ENCODE measurements at regions not wholly inside any gene's neighbourhood (a gene's known extent, or its start where the extent isn't known, plus 50 kb on each side); places are given as distances from the start of the nearest gene placed in this dataset.

GRCh38 chr17:77358801-77359200 is 218.0 kb downstream of the SEC14L1 start:
- TF ChIP-seq POLR2AphosphoS5 (IDR thresholded peaks at IDR 0.05; ENCODE audit: low read depth, low read length), result no peak
- no peak for TF ChIP-seq TAF1 (IDR thresholded peaks at IDR 0.05; ENCODE audit: low read depth, low read length)
- TF ChIP-seq POLR2A (IDR thresholded peaks at IDR 0.05; ENCODE audit: low read depth, low read length), result no peak
- no peak for TF ChIP-seq POU2F2 (IDR thresholded peaks at IDR 0.05; ENCODE audit: low read depth, low read length)
- no peak for TF ChIP-seq SPI1 (IDR thresholded peaks at IDR 0.05; ENCODE audit: low read depth, low read length)
- no peak for TF ChIP-seq PAX5 (IDR thresholded peaks at IDR 0.05; ENCODE audit: insufficient read depth, low read length, severe bottlenecking)
